Stimulated activated CD4-positive, alpha-beta T cell treated with anti-CD3 and anti-CD28 coated beads, Interleukin-4, amount 100 ng/mL, for 4 hours (primary cell): ENCODE measurements at regions not wholly inside any gene's neighbourhood (a gene's known extent, or its start where the extent isn't known, plus 50 kb on each side); places are given as distances from the start of the nearest gene placed in this dataset.
A peak's percentile ranks its signal among the peaks of the same experiment; 100 is the strongest.

ENCODE experiments used
- DNase-seq, 2 experiments: peaks; one replicate each; pipeline ENCODE4 v3.0.0-alpha.2; 2020

DNA sequence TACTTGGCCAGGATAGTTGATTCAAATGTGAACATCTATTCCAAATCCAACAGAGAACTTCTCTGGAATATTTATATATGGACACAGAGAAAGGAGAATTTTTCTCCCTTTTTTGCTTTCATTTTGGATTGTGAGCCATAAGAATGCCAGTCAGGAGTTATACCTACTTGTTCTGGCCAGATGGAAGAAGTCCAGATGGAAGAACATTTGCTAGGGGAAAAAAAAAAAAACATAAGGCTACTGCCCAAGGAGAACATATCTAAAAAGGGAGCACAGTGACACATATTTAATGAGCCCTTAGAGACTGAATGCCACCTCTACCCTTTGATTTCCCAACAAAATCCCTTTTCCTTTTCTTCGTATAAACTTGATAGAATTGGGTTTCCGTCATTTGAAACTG is 61.7 kb upstream of the PPP2R2B start:
- no peak for DNase-seq

DNA sequence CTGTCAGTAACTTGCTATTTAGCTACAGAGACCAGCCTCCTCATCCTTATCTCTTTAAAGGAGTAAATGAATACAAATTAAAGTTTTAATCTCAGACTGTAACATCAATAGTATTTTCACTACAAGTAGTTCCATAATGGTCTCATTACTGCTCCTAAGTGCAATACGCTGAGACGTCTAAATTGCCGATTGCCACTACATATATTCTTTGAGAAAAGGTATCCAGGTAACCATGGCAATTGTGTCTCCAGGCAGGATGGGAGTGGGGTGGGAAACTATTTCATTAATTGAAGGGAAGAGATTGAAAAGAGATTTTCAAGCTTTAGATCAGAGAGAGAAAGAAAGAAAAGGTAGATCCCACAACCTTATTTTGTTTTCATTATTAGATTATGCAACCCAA is 65.5 kb upstream of the PPP2R2B start:
- DNase-seq: no peak

DNA sequence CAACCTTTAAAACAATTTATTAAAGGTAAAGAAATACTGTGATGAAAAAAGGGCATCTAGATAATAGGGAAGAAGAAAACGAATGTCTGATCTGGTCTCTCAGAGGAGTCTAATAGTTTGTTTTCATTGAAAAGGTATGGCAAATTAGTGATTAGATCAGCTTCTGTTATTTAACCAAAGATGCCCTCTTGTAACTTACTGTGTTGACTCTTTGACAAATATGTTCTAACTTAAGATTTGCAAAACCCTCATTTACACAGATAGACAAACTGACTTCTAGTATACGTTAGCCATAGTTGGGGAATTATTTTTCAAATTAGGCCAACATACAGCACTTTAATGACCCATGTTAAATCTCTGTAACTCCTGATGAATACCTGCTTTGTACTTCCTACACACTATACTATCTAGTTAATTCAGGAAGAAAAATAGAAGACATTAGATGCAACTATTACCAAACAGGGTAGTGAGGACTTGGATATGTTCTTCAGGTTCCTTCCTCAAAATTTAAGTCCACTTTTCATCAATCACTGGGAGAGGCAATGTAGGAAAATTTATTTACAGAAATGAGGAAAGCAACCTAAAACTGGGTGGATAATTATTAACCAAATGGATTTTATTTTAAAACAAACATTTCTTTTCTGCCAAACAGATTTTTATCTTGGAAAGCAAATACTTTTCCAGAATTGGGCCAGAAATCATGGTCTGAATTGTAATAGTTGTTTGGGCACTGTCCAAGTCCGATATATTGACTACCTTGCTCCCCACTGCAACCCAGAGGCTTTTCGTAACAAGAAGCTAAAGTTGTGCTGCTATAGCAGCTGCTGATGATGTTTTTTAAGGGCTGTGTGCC is 66.4 kb upstream of the PPP2R2B start:
- DNase-seq: no peak

DNA sequence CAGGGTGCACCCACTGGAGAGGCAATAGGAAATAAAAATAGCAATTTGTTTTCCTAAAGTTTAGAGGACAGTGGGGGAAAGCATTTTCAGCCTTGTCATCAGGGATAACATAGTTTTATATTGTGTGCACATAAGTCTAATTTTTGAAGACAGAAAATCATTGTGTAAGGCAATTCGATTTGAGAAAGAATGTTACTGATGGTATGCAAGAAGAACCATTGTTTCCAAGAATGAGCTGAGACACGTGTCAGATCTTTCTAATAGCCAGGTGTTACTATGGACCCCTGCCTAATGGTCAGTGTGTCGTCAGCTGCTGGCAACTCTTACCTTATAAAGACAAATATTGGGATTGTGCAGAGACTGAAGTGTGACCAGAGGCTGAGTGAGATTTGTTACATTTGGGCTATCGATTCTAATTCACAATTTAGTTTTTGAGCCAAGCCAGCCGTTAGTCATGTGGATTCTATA is 67.1 kb upstream of the PPP2R2B start:
- no peak for DNase-seq

DNA sequence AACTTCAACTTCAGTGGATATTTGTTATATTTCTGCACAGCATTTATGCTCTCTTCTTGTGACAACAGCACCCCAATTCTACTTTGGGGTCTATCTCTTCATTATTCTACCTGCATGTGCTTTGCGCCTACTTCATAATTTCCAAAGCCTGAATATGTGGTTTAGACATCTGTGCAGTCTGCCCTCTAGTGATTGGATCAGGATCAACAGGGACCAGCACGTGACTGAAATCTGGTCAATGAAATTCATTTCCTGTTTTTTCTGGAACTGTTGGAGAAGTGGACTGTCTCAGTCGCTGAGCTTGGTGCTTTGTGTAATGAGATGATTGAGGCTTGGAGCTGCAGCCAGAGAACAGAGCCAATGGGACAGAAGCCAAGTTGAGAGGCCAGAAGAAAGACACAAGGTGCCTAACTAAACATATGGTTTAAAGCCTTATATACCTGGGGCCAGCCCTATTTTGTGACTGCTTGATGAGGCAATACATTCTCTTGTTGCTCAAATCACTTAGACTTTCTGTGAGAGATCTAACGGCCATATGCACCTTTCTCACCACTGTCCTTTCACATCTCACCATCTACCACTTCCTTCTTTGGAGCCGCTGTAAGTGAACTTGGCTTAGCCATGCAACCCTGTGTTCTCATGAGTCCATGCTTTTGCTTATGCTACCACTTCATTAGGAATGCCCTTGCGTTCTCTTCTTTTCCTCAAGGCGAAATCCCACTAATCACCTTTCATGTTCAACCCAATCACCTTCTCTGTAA is 68.8 kb upstream of the PPP2R2B start:
- no peak for DNase-seq

DNA sequence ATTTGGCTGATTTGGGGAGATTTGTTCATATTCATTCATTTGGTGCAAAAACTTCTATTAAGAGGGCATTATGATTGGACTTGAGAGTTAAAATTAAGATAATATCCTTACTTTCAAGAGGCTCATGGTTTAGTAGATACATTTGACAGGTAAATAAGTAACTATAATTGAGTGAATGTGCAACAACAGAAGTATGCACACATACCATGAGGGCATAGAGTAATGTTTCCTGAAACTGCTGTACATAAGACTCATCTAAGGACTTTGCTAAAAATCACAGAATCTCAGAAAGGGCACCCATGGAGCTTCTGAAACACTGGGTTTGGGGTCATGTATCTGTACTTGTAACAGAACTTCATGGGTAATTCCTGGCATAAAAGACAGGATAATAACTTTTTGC is 70.1 kb upstream of the PPP2R2B start:
- no peak for DNase-seq

DNA sequence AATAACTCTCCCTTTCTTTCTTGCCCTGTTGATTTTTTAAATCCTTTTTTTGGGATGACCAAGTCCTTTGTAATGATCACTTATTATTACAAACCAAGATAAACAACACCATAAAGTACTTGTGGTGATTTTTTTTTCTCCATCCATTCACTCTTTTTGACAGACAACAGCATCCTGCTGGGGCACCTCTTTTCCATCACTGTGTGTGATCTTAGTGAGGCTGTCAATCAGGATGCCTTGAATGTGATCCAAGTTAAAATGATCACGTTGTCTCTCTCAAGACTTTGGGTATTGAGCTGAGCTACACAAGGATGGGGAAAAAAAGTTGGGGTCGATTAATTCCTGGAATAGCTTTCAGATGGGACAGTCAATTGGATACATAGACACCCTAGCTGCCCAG is 73.6 kb upstream of the PPP2R2B start:
- DNase-seq: no peak

DNA sequence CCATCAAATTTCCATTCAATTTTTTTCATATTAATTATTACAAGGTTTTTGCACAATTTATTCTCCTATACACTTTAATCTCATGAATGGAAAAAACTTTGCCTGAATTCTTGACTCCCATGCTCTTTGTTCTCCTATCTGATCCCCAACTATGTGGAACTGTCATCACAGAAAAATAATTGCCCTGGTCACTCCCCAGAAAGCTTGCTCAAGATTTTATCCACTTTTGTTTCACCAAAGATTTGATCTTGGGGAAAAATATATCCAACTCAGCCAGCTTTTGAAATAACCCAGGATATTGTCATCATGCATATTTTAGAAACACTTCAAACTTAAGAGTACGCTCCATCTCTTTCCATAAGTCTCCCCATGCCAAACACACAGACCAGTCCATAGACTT is 77.7 kb upstream of the PPP2R2B start:
- DNase-seq: no peak

DNA sequence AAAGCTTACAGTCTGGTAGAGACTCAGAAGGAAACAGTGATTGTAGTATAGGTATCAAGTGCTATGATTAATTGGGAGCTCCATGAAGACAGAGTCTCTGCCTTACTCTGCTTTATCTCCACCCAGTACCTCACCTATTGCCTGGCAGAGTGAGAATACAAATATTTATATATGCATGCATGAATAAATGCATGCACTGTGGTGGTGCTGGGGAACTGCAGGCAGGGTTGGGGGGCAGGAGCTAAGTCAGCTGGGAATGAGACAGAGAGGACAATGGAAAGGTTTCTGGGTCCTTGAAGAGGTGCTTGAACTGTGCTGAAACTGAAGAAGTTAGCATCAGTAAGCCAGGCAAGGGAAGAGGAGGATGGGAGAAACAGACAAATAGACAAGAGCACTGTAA is 80.8 kb upstream of the PPP2R2B start:
- DNase-seq: no peak

DNA sequence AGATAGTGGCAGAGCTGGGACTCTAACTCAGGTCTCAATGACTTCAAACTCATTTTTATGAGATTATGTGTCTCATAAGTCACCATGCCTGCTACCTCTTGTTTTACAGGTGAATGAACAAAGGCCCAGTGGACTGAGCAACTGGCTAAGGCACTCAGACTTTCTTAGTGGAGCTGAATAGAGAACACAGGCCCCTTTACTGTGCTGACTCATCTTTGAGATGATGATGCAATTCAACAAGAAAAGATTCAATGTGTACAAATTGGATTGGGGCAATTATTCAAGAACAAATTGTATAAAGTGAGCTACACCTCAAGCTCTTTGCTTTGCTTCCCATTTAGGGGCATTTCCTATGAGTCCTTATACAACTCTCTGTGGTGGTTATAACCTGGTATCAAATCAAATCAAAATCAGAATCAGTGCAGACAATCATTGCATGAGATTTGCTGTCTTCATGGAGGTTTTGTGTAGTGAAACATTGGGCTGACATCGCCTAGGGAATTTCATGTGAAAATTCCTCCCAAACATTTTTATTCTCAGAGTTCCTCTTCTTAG is 84.3 kb upstream of the PPP2R2B start:
- DNase-seq: no peak

DNA sequence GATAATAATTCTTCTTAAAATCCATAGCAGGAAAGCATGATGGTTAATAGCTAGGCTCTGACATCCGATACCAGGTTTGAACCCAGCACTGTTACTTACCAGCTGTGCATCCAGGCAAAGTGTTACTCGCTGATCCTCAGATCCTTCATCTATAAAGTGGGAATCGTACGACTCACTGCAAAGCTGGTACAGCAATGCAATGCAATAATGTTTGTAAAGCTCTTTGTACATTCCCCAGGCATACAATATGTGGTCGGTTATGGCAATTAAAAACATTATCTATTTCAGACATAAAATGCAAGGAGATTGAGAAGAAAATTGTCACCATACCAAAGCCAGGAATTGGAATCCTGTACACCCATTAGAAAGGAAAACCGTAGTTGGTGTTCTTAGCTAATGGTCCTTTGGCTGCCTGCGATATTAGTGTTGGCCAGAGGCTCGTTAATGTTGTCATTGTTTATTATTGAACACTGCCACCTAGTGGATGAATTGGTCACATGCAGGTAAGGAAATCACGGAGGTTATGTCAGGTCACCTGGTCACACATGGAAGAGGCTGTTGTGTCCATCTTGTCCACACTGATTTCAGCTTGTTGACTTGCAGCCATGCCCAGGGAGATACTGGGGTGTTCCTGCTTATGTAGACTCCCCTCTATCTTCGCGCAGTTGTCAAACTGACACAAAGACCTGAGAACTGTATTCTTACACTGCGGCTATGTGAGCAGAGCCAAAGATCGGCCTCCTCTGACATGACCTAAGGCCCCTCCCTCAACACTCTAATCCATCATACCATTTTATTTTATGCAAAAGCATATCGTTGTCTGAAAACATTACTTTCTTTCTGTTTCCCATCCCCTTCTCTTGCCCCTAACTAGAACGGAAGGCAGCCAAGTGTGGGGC is 87.5 kb upstream of the PPP2R2B start:
- peak; percentile 4 to 11 for DNase-seq

DNA sequence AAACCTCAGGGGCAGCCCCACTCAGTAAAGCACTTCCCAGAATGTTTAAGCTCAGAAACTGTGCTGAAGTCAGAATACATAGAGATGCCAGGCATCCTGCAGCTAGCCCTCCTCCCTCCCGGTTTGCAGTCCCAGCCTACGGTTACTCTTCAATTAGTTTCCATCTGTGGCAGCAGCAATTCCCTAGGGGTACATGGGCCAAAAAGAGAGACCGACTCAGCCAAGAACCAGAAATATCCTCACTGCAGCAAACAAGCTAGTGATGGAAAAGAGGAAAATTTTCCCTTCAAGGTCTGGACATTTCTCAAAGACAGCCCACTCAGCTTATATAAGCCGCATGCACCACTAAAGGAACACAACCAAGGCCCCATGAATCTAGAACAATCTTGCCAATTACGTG is 89.1 kb upstream of the PPP2R2B start:
- no peak for DNase-seq

DNA sequence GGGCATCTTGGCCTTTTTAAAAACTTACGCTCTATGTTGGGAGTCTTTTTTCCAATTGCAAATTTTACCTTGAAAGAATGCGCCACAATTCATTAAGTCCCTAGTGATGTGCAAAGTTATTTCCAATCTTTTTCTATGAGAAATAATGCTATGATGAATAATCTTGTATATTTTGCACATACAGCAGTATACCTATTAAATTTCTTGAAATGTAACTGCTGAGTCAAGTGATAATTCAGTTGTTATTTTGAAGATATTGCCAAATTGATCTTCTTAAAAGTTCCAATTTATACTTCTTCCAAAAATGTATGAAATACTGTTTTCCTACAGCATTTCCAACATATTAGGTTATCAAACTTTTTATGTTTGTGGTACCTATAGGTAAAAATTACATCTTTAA is 92.8 kb upstream of the PPP2R2B start:
- no peak for DNase-seq

DNA sequence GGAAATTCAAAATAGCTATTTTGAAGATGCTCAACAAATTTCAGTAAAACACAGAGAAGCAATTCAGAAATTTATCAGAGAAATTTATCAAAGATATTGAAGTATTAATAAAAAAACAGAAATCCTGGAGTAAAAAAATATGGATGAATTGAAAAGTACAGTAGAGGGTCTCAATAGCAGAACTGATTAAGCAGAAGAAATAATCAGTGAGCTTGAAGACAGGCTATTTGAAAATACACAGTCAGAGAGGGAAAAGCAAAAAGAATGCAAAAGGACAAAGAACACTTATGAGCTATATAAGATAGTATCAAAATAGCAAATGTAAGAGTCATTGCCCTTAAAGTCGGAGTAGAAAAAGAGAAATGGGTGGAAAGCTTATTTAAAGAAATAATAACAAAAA is 107.9 kb upstream of the PPP2R2B start:
- DNase-seq: no peak

DNA sequence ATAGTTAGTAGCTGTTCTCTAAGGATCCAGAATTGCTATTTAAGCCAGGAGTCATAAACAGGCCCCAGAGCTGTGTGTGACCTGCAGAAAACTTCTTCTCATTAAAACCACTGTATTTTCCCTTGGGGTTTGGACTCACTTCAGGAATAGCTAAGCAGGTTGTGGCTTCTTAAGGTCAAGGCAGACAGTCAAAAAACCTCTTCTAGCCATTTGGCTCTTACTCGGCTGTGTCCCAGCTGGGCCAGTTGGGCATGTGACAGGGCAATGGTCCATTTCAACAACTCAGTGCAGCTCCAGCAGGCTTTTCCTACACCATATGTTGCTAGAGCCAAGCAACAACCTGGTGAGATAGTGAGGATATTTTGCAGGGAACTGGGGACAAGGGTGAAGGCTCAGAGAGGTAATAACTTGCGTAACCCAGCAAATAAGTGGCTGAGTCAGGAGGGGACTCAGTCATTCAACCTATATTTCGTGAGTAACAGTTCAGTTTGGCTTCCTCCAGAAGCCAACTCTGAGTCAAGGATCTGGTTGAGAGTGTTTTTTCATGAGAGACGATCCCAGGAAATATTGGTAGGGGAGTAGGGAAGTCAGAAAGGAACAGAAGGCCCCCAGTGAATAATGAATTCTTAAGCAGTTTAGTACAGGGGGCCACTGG is 115.4 kb upstream of the PPP2R2B start:
- DNase-seq: no peak

DNA sequence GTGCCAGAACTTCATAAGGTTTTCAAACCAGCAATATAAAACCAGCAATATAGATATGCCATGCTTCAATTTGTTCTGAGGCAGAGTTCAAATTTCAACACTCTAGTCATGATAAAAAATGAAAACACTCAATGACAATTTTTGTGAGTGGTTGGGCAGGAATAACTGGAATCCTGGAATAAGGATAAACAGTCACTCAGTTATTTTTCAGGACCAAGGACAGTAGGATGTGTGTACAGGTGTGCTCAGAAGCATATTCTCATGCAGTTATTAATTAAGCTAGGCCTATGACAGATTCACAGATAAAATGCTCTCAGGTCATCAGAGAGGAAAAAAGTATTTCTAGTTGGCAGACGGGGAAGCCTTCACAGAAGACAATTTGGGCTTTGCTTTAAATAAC is 117.3 kb upstream of the PPP2R2B start:
- no peak for DNase-seq

DNA sequence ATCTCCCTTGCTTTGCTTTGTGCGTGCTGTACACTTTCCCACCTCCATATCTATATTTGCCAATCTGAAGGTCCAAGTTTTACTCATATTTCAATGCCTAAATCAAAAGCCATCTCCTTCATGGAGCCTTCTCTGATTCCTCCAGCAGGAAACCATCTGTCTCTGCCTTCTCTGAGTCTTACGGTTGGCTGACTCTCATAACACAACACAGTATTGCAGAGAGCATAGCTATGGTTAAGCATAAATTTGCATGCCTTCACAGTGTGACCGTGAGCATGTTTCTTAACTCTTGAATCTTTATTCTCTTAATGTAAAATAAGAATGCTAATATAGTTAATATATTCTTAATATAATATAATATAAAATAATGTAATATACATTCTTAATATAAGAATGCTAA is 136.8 kb upstream of the PPP2R2B start:
- DNase-seq: no peak

DNA sequence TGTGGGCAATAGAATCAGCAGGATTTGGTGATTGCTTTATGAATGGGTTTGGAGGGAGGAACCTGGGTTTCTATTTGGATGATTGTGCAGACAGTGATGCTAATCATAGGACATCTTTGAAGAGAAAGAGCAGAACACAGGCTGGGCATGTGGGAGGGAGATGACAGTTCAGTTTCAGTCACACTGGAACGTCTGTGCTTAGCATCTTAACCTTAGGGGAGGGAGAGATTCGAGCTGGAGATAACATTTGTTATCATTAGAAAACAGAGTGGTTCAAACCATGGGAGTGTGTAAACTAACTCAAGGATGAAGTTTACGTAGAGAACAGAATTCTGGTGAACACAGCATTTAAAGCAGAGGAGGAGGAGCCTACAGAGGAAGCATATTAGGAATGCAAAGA is 138.6 kb upstream of the PPP2R2B start:
- DNase-seq: no peak

DNA sequence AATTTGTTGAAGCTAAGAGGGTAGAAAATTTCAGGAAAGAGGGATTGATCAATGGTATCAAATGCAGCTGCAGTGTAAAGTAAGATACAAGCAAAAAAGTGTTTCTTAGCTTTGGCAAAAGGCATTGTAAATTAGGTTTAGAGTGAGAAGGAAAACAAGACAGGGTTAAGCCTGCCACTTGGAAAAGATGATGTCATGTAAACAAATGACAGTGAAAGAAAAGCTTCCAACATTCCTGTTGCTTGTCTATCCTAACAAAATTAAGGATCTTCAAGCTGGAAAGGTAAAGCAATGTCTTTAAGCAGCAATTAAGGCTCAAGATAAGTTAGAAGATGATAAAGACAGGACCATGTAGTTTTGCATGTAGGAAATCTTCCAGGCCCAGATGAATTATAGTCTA is 139.1 kb upstream of the PPP2R2B start:
- DNase-seq: no peak

DNA sequence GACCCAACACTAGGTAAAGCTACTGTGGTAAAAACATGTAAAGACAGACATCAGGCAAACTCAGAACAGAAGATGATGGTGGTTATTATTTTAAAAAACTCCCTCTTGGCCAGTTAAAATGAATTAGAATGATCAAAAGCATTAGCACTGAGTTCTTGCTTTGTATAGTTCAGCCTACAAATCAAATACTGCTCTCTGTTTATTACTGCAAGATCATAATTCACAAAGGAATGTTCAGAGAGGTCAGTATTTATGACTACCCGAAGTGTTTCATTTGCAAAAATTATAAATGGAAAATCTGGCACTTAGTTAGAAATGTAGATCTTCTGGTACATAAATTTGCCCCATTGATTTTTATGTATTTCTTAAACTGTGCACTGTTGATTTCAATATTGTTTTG is 140.3 kb upstream of the PPP2R2B start:
- no peak for DNase-seq

DNA sequence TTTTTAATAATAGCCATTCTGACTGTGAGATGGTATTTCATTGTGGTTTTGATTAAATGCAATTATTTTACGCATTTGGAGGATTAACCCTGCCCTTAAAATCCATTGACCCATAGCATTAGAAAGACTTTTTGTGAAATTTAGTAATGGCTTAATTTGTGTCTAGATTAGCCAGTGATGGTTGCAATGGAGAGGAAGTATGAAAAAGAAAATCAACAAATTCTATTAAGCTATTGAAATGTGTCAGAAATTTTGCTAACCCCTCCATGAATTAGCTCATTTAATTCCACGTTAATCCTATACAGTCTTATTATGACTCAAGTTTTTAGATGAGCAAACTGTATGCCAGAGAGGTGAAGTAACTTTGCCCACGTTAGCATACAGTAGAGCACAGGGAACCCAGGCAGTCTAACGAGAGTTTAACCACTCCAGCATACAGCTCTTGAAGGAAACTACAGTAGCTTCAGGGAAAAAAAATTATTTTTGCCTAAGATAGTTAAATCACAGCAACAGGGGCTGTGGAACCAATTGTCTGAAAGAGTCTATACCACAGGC is 158.2 kb upstream of the PPP2R2B start:
- DNase-seq: no peak
